ENCODE measurements at regions not wholly inside any gene's neighbourhood (a gene's known extent, or its start where the extent isn't known, plus 50 kb on each side); places are given as distances from the start of the nearest gene placed in this dataset.

GRCh38 chr1:222417264-222417663 is 130.6 kb downstream of the HHIPL2 start:
- no peak for TF ChIP-seq CTCF (IDR thresholded peaks at IDR 0.05; ENCODE audit: insufficient read depth, low read depth, low read length)
- TF ChIP-seq EZH2 (IDR thresholded peaks at IDR 0.05; ENCODE audit: insufficient read depth, low read length) = no peak
